Stimulated activated CD8-positive, alpha-beta memory T cell treated with anti-CD3 and anti-CD28 coated beads, Interleukin-4, amount 100 ng/mL, for 4 hours (primary cell): ENCODE measurements at regions not wholly inside any gene's neighbourhood (a gene's known extent, or its start where the extent isn't known, plus 50 kb on each side); places are given as distances from the start of the nearest gene placed in this dataset.

ENCODE experiments used
- DNase-seq, 2 donors: peaks; one replicate each; pipeline ENCODE4 v3.0.0-alpha.2; 2020; ENCODE audit warnings: low read depth in 2 of 2, low spot score in 1 of 2

- DNase-seq = no peak
Measured at GRCh38 chr13:76131551-76131950, 495.4 kb downstream of the LMO7 start.

- no peak for DNase-seq
Measured at GRCh38 chr13:76129305-76130000, 493.3 kb downstream of the LMO7 start.

GRCh38 chr13:76127922-76128321 is 491.8 kb downstream of the LMO7 start:
- no peak for DNase-seq

- no peak for DNase-seq
Measured at GRCh38 chr13:76123548-76123947, 487.4 kb downstream of the LMO7 start.

- no peak for DNase-seq
Measured at GRCh38 chr13:76116751-76117360, 480.7 kb downstream of the LMO7 start.

GRCh38 chr13:76106763-76107162 is 470.6 kb downstream of the LMO7 start:
- DNase-seq = no peak

GRCh38 chr13:76094645-76095044 is 458.5 kb downstream of the LMO7 start:
- DNase-seq = no peak

- no peak for DNase-seq
Measured at GRCh38 chr13:76091076-76091475, 454.9 kb downstream of the LMO7 start.

GRCh38 chr13:76086729-76087128 is 450.6 kb downstream of the LMO7 start:
- DNase-seq = no peak

- no peak for DNase-seq
Measured at GRCh38 chr13:76067850-76068249, 431.7 kb downstream of the LMO7 start.

GRCh38 chr13:76053181-76053580 is 417.1 kb downstream of the LMO7 start:
- no peak for DNase-seq

- no peak for DNase-seq
Measured at GRCh38 chr13:76049376-76049746, 413.2 kb downstream of the LMO7 start.

- no peak for DNase-seq
Measured at GRCh38 chr13:76048675-76049375, 412.7 kb downstream of the LMO7 start.

- no peak for DNase-seq
Measured at GRCh38 chr13:76048131-76048530, 412.0 kb downstream of the LMO7 start.

- DNase-seq = no peak
Measured at GRCh38 chr13:76043874-76044273, 407.7 kb downstream of the LMO7 start.

GRCh38 chr13:76038920-76039716 is 403.0 kb downstream of the LMO7 start:
- DNase-seq = no peak

GRCh38 chr13:76036176-76036575 is 400.0 kb downstream of the LMO7 start:
- DNase-seq = no peak

GRCh38 chr13:76035711-76036110 is 399.6 kb downstream of the LMO7 start:
- no peak for DNase-seq

- no peak for DNase-seq
Measured at GRCh38 chr13:76029706-76030105, 393.6 kb downstream of the LMO7 start.

GRCh38 chr13:76029088-76029487 is 393.0 kb downstream of the LMO7 start:
- no peak for DNase-seq

- no peak for DNase-seq
Measured at GRCh38 chr13:76027131-76027530, 391.0 kb downstream of the LMO7 start.

- no peak for DNase-seq
Measured at GRCh38 chr13:76025392-76025791, 389.3 kb downstream of the LMO7 start.
